Lower lobe of right lung (tissue), 2 donors: ENCODE measurements at regions not wholly inside any gene's neighbourhood (a gene's known extent, or its start where the extent isn't known, plus 50 kb on each side); places are given as distances from the start of the nearest gene placed in this dataset.

Experiments used
- ATAC-seq, 2 donors: fragments of 200-7000 bp; cut with Tn5 transposase; one replicate each; pipeline ENCODE4 v1.9.1; 2020 to 2022; ENCODE audit warnings: mild to moderate bottlenecking in 2 of 2, moderate library complexity in 2 of 2
- DNase-seq: peaks from one replicate; pipeline ENCODE4 v3.0.0-alpha.2; 2020
- H3K27ac ChIP-seq: fragments of 200-600 bp; one replicate; pipeline ENCODE4 v1.8.0; 2022
- H3K27me3 ChIP-seq: fragments of 200-600 bp; one replicate; pipeline ENCODE4 v1.8.0; 2022; ENCODE audit warnings: low read depth
- H3K36me3 ChIP-seq: fragments of 200-600 bp; one replicate; pipeline ENCODE4 v1.8.0; 2022; ENCODE audit warnings: mild to moderate bottlenecking
- H3K4me1 ChIP-seq: fragments of 200-600 bp; one replicate; pipeline ENCODE4 v1.8.0; 2022
- H3K4me3 ChIP-seq: fragments of 200-600 bp; one replicate; pipeline ENCODE4 v1.8.0; 2022; ENCODE audit warnings: mild to moderate bottlenecking
- H3K9me3 ChIP-seq: fragments of 200-600 bp; one replicate; pipeline ENCODE4 v1.8.0; 2022
- CTCF ChIP-seq: fragments of 200-600 bp; IDR thresholded peaks from one replicate; pipeline ENCODE4 v1.8.0; 2022; ENCODE audit warnings: antibody characterized with exemption, mild to moderate bottlenecking
- intact Hi-C: fragments of 100-400 bp; cut with DNase I; formaldehyde crosslinking; loops from one replicate; pipeline ENCODE4 v1.11.0; 2022
- donor health status: DM: no; HTN: yes; CAD: no; lungs with severe emphysema.

GRCh38 chr7:118764221-118764620 is 539.7 kb downstream of the ANKRD7 start:
- ATAC-seq (no peak), DNase-seq (no peak)
- H3K4me3 ChIP-seq: no peak overlapping the region
- H3K27ac ChIP-seq: no peak overlapping the region
- H3K36me3 ChIP-seq: no peaks in the 10 kb centered on the region
- no peaks in the 10 kb centered on the region for H3K4me1 ChIP-seq
- no peaks in the 10 kb centered on the region for H3K9me3 ChIP-seq
- H3K27me3 ChIP-seq: no peaks in the 10 kb centered on the region
- intact Hi-C loops: no loop called here
- TF ChIP-seq CTCF: no peak

- H3K4me3 ChIP-seq: no peak overlapping the region
- H3K36me3 ChIP-seq: no peaks in the 10 kb centered on the region
- DNase-seq (no peak), ATAC-seq (no peak)
- H3K9me3 ChIP-seq: no peaks in the 10 kb centered on the region
- no peak for TF ChIP-seq CTCF
- no peak overlapping the region for H3K27ac ChIP-seq
- intact Hi-C loops: no loop called here
- no peaks in the 10 kb centered on the region for H3K27me3 ChIP-seq
- no peaks in the 10 kb centered on the region for H3K4me1 ChIP-seq
Measured at GRCh38 chr7:118771672-118772071, 547.2 kb downstream of the ANKRD7 start.

- DNase-seq (no peak), ATAC-seq (no peak)
- Histone ChIP-seq H3K9me3 (no peaks in the 10 kb centered on the region), H3K4me1 (no peaks in the 10 kb centered on the region), H3K4me3 (no peak overlapping the region), H3K27me3 (no peaks in the 10 kb centered on the region), H3K27ac (no peak overlapping the region), H3K36me3 (no peaks in the 10 kb centered on the region)
- TF ChIP-seq CTCF: no peak
- intact Hi-C loops: no loop called here
Measured at GRCh38 chr7:118777308-118777707, 552.8 kb downstream of the ANKRD7 start.

- ATAC-seq (no peak), DNase-seq (no peak)
- H3K36me3 ChIP-seq: no peaks in the 10 kb centered on the region
- intact Hi-C loops: no loop called here
- no peak overlapping the region for H3K4me3 ChIP-seq
- H3K27me3 ChIP-seq: no peaks in the 10 kb centered on the region
- H3K27ac ChIP-seq: no peak overlapping the region
- TF ChIP-seq CTCF: no peak
- no peaks in the 10 kb centered on the region for H3K4me1 ChIP-seq
- H3K9me3 ChIP-seq: no peaks in the 10 kb centered on the region
Measured at GRCh38 chr7:118792682-118793081, 568.2 kb downstream of the ANKRD7 start.

- no peak for TF ChIP-seq CTCF
- ATAC-seq (no peak), DNase-seq (no peak)
- H3K9me3 ChIP-seq: no peaks in the 10 kb centered on the region
- no peak overlapping the region for H3K4me3 ChIP-seq
- H3K27ac ChIP-seq: no peak overlapping the region
- intact Hi-C loops: no loop called here
- H3K4me1 ChIP-seq: no peaks in the 10 kb centered on the region
- no peaks in the 10 kb centered on the region for H3K36me3 ChIP-seq
- no peaks in the 10 kb centered on the region for H3K27me3 ChIP-seq
Measured at GRCh38 chr7:118793582-118793981, 569.1 kb downstream of the ANKRD7 start.

GRCh38 chr7:118794419-118794818 is 569.9 kb downstream of the ANKRD7 start:
- Histone ChIP-seq H3K4me1 (no peaks in the 10 kb centered on the region), H3K27me3 (no peaks in the 10 kb centered on the region), H3K36me3 (no peaks in the 10 kb centered on the region), H3K9me3 (no peaks in the 10 kb centered on the region), H3K4me3 (no peak overlapping the region), H3K27ac (no peak overlapping the region)
- no peak for TF ChIP-seq CTCF
- DNase-seq: no peak
- no peak for ATAC-seq
- intact Hi-C loops: no loop called here
